SHP77 (cell line): ENCODE measurements at regions not wholly inside any gene's neighbourhood (a gene's known extent, or its start where the extent isn't known, plus 50 kb on each side); places are given as distances from the start of the nearest gene placed in this dataset.
"Not testable (repeated sequence)": the region's sequence is repeated elsewhere in the genome, so short reads cannot be mapped to it uniquely, and the experiment has no call there.

Experiments
- DNase-seq, 2 experiments: peaks; one replicate each; lab custom pipeline; 2025; lab: John Stamatoyannopoulos, UW

DNA sequence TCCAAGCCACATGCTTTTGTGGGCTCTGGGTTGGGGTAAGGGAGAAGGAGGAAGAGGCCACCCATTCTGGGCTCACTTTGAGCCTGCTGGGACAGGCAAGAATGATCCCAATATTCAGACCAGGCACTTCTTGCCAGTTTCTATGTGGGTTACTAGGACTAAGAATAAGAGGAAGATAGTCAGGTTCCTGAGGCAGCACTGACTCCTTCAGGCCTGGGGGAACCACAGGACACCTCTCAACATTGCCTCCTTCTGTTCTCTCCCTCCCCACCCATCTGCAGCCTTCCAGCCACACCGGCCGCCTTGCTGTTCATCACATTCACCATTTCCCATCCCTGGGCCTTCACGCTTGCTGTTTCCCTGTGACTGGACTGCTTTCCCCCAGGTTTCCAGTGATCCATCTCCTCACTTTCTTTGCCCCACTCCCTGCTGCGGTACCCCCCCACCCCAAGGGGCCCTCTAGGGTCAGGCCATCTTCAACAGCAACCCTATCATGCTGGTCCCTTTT lies 69.2 kb upstream of the SIRPA start:
- DNase-seq: no peak

DNA sequence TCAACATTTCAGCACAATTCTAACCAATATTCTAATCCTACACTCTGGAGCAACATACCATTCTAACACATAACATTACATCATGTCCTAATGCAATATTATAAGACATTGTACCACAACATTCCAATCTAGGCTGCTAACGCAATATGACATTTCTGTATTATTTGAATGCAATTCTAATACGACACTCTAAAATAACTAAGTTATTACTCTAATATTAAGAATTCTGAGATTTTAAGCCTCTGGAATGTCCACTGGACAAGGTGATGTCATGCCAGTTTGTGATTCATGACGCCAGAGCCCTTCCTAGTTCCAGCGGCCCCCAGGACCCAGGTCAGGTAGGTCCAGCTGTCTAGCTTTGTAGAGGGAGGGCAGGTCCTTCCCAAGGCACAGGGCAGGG lies 69.7 kb upstream of the SIRPA start:
- no peak for DNase-seq

DNA sequence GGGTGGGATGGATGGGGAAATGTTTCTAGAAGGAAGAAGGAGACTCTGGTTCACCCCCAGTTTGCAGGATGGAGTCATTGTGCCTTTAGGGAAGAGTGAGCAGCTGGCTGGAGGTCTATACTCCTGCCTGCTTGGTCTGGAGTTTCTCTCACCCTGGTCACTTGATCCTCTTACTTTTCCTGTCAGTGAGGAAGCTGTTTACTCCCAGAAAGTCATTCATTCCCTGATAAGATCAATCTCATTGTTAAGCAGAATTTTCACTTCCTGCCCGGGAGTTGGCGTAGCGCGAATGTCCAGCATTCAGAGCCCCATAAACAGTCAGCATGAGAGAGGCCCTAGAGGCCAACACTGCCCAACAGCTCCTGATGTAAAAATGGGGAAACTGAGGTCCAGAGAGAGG lies 70.4 kb upstream of the SIRPA start:
- DNase-seq: no peak

DNA sequence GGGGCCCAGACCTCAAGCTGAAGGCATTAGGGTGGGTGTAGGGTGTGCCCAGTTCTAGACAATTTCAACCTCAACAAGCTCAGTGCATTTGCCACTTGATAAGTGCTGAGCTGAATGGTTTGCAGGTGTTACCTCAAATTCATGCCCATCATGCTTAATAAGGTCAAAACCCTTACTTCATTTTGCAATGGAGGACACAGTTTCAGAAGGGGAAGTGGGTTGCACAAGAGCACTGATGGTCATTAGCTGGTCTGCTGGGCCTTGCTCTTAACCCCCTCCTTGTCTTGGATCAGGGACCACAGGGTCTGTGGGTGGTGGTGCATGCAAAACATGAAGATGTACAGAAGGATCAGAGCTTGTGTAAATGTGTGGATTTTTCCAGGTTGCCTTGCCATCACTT lies 71.0 kb upstream of the SIRPA start:
- DNase-seq: no peak

DNA sequence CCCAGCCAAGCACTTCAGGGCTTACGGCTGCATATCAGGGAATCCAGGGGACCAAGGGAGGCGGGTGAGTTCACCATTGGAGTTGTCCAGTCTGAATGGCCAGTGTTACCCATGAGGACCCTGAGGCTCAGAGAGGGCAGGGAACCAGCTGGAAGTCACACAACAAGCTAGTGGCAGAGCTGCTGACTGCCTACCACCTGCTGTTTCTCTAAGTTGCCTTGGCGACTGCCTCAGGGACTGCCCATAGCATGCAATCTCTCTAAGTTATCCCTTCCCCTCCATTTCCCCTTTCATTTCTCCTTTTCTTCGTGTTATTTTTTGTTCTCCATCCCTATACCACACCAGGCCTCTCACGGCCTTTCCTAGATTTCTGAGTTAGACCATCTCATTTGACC lies 71.8 kb upstream of the SIRPA start:
- DNase-seq: no peak

DNA sequence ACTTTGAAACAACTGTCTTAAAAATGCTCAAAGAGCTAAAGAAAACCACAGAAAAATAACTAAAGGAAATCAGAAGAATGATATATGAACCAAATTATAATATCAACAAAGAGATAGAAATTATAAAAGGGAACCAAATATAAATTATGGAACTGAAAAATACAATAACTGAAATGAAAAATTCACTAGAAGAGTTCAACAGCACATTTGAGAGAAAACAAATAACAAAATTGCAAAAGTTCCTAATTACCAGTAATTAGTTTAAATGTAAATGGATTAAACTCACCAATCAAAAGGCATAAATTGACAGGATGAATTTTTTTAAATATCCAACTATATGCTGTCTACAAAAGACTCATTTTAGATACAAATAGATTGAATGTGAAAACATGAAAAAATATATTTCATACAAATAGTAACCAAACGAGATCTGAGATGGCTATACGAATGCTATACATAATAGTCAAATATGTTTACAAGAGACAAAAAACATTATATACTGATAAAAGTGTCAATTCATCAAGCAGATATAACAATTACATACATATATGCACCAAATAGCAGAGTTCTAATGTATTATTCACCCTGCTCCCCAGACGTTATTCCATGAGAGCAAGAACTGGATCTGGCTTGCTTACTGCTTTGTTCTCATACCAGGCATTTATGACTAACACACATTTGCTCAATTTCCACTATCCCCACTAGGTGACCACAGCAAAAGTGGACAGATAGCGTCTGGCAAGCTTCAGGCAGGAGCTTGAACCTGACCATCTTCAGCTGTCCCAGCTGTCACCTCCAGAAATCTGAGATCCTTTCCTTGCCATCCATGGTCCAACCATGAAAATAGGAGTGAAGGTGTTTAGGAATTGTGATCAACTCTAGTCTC lies 72.4 kb upstream of the SIRPA start:
- DNase-seq: no peak

DNA sequence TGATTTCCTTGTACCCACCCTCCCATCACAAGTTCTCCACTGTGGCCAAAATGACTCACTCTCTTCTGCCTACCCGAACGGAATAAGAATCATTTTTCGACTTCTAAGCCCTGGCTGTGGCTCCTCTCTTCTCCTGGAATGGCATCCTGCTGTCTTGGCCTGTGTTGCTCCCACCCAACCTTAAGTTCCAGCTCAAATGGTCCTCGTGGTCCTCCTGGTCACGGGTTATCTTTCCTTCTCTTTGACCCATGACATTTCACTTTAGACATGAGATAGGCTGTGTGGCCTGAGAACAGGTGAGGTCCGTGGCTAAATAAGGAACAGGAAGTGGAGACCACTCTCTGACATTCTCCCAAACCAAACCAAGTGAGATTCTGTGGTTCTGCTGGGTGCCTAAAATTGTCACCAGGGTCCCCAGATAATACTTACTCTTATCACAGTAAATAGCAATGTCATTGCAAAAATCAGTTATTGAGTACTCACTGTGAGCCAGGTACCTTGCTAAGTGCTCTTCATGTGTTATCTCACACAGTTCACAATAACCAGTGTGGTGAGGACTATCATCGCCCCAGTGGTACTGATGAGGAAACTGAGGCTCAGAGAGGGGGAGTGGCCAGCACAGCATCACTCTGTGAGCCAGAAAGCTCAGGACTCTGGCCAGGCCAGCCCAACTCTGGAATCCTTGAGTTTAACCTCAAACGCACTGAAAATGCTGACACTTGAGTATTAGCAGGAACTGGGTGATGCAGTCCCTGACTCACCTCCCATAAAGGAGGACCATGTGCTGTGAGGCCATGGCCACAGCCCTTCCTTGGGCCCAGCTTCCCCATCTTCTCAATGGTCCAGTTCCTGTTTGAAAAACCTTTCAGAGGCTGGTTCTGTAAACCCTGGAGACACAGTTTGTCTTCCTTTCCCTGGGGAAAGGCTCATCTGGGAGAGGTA lies 74.8 kb upstream of the SIRPA start:
- no peak for DNase-seq

DNA sequence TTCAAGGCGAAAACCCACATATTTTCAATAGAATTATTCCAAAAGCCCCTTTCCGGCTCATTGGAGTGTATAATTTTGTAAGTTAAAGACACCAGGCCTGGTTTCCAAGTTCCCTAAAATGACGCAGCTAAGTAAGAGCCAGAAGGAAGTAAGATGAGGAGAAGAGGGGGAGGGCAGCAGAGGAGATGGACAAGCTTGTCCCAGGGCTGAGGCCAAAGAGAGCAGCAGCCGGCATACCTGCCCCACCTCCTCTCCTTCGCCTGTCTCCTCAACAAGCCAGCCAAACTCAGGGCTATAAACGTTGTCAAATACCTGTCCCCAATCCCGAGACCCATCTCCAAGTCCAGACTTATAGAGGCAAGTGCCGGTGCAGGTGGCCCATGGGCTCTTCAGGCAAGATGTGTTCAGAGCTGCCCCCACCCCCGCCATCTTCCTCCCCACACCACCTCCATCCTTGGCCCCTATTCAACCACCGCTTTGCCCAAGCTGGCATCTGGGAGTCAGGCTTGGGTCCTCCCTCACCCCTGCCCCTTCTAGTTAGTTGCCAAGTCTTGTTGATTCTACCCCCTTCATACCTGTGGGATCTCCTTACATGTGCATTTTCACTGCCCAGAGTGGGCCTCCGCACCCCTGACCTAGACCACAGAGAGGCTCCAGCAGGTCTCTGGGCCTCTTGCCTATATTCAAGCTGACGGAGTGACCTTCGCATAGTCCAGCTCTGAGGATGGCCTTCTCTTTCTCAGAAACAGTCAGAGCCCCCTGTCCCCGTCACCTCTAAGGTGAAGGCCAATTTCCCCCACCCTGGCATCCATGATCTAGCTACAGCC lies 75.7 kb upstream of the SIRPA start:
- no peak for DNase-seq

DNA sequence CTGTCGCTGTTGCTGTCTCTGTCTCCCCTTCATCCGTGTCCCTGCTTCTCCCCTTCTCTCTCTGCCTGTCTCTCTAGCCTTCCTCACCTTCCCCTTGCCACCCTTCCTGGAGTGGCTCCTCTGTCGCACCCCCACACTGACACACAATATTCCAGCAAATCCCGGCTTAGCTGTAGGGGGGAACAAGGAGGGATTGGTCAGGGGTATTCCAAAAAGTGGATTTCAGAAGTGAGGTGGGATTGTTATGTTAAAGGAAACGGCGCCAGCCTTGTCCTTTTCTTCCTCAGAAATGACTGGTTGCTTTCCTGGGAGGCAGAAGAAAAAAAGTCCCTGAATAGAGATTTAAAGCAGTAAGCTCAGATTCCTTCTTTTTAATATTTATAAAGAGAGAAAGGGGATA lies 76.3 kb upstream of the SIRPA start:
- no peak for DNase-seq

DNA sequence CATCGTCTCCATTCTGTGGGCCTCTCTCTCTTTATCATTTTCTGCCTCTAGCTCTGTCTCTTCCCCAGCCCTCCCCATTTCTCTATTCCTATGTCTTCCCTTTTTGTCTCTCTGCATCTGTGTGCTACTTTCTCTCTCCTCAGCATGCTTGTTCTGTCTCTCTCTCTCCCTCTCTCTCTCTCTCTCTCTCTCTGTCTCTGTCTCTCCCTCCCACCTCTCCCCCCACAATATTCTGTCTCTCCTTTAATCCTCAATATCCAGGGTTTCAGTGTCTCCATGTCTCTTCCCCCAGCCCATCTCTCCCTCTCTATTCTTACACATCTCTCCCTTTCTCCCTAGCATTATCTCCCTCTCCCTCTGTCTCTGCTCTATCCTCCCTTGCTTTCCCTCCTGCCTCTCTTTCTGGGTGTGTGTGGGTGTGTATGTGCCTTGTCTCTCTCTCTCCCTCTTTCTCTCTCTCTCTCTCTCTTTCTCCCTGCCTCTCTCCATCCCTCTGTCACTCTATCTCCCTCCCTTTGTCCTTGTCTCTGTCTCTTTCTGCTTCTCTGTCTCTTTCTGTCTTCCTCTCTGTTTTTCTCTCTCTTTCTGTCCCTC lies 76.9 kb upstream of the SIRPA start:
- no peak for DNase-seq

DNA sequence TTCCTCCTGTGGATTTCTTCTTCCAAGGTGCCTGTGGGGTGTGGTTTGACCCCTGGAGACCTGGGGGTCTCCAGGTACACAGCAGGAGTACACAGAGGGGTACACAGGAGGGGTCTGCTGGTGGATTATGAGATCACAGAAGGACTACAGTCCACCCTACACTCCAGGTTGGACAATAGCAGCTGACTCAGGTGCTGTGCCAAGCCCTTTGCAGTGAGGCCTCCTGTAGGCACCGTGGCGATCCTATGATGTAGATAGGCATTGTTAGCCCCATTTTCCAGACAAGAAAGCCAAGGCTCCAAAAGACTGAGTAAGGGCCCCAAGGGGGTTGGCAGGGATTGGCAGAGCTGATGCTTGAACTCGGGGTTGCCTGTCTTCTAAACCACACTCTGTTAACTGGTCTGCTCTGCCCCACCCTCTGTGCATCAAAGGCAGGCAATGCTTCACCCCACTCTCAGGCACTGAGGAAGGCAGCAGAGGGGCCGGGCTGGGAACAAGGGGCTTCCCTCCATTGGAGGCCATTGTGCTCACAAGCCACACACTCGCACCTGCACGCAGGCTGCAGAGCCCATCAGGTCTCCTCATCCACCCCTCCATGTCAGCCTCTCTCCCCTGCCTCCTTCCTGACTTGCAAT lies 77.5 kb upstream of the SIRPA start:
- DNase-seq: no peak

DNA sequence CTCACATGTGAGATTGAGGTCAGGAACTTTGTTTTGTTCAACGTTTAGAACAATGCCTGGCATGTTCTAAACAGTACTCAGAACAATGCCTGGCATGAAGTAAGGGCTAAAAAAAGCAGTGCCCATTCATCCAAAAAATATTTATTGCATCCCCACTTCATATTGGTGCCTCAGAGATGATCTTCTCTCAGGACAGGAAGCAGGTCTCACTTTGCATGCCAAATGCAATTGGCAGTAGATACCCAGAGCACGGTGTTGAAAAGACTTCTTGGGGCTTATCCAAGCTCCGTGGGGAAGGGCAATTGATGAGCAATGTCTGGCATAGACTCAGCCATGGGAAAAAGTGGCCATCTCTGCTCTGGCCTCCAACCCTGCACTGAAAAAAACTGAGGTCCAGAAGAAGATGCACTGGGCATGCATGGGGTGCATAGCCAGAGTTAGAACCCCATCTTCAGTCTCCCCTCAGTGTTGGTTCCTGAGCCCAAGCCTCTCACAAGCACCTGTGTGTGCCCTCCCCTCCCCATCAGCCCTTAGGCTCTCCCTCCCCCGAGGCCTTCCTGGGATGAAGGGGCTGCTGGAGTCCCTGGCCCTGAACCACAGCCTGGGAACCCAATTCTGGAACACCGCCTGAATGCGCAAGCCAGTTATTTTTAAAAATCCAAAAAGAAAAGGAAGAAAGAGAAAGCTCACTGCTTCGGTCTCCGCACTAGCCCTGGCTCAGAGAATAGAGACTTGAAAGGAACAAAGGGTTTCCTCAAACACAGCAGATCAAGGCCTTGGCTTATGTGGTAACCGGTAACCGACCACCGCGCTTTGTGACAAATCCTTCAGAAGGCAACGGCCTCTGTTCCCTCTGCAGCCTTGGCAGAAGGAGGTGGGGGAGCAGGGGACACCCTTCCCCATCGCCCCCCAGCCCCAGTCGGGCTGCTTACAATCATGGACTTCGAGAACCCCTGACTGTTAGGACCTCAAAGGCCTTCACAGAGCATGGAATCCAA lies 78.5 kb upstream of the SIRPA start:
- DNase-seq: no peak

DNA sequence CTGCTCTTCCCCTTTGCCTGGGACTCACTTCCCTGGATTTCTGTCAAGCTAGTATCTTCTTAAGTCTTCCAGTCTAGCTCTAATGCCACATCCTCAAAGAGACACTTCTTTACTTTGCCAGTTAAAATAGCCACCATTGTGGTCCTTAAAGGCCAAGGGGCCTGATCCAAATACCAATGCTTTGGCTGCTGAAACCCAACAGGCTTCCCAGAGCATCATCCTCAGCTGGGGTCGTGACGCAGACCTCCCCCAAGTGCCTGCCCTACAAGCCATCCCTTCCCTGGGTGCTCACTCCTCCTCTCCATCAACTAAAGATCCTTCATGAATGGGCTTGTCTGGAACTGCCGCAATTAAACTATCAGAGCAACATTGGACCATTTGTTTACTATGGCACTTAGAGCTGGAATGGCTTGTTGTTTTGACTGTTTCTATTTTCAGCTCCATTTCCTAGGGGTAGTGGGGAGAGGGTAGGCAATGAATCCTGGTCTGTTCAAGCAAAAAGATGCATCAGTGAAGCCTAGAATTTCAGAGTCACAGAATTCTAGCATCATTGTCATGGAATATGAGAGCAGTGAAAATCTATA lies 79.6 kb upstream of the SIRPA start:
- no peak for DNase-seq

DNA sequence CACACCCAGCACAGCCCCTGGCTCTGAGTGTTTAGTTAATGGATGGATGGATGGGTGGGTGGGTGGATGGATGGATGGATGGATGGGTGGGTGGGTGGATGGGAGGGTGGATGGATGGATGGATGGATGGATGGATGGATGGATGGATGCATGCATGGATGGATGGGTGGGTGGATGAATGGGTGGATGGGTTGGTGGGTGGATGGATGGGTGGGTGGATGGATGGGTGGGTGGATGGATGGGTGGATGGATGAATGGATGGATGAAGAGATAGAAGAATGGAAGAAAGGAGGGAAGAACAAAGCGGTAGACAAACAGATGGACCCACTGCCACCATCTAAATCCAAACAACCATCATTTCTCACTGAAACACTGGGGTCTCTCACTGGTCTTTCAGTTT lies 80.3 kb upstream of the SIRPA start:
- DNase-seq: not testable (repeated sequence)

DNA sequence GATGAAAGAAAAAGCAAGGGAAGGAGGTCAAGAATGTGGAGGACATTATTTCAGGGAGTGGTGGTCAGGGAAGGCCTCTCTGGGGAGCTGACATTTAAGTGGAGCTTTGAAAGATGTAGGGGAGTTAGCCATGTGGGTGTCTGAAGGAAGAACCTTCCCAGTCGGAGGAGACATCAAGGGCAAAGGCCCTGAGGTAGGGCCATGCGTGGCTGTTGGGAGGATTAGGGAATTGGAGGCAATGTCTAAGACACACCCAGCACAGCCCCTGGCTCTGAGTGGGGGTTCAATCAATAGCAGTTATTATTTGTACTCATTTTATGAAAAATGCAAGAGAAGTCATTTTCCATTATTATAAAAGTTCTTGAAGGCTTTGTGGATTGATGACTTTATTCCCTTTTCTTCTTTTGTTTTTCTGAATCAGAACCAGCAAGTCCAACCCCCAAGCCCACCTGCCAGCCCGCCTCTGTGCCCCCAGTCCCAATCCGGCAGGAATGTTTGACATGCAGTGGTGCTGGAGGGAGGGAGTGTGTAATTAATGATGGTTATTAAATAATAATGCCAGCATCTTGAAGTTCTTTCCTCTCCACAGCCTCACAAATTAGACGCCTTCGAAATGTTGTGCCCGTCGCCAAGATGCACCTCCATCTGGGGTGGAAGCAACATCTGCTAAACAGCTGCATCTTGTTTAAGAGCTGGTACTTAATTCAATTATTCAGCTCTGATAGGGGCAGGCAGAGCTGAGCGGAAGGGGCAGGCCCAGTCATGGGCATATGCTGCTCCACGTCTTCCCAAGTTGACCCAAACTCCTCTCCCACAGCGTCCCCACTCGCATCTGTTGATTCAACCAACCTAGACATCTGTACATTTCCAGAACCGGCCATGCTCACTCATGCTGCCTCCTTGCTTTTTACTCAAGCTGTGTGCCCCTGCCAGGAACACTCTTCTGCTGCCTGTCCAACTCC lies 81.3 kb upstream of the SIRPA start:
- DNase-seq: no peak

DNA sequence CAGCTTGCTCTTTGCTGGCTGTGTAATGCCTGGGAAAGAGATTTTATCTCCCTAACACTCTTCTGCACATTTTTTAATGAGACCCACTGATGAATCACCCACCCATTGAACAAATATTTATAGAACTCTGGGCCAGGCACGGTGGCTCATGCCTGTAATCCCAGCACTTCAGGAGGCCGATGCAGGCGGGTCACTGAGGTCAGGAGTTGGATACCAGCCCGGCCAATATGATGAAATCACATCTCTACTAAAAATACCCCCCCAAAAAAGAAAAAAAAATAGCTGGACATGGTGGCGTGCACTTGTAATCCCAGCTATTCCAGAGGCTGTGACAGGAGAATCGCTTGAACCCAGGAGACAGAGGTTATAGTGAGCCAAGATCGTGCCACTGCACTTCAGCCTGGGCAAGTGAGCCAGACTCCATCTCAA lies 82.1 kb upstream of the SIRPA start:
- DNase-seq: no peak

DNA sequence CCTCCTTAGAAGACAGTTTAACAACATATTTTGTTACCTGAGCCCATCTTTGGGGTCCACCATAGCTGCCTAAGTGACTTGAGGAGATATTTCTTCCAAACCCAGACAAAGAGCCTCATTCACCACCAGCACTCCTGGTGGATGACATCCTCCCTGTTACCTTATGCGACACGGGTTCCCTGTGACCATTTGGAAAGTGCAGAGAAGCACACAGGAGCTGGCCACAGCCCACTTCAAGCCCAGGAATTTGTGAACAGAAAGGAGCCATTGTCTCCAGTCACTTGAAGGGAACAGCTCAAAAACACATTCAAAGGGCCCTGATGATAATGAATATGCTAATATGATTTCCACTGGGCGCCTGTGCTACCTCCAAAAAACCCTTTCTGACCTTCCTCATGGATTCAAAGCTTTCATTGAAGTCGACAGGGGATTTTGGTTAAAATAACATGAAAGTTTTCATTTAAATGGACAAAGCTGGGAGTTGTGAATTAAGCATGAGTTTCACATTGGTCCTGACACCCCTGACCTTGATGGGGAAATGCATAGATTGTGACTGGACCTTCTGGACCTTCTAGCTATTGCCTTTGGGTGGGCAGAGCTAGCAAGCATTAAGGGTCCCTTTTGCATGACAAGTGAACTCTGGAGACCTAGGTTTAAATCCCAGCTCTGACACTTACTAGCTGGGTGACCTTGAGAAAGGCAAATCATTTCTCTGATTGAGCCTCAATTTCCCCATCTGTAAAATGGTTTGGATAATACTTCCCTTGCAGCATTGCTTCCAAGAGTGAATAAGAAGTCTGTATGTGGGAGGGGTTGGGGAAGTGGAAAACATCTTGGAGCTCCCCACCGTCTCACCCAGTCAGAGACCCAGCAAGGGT lies 83.3 kb upstream of the SIRPA start:
- DNase-seq: no peak
